Esophagus mucosa (tissue), 1 donor: ENCODE measurements at regions not wholly inside any gene's neighbourhood (a gene's known extent, or its start where the extent isn't known, plus 50 kb on each side); places are given as distances from the start of the nearest gene placed in this dataset.
"Not testable (repeated sequence)": the region's sequence is repeated elsewhere in the genome, so short reads cannot be mapped to it uniquely, and the experiment has no call there.

Experiments used
- ATAC-seq: fragments of 200-7000 bp; cut with Tn5 transposase; one replicate; pipeline ENCODE4 v1.9.1; 2020
- donor health status: DM: yes; HTN: yes; CAD: no.

DNA sequence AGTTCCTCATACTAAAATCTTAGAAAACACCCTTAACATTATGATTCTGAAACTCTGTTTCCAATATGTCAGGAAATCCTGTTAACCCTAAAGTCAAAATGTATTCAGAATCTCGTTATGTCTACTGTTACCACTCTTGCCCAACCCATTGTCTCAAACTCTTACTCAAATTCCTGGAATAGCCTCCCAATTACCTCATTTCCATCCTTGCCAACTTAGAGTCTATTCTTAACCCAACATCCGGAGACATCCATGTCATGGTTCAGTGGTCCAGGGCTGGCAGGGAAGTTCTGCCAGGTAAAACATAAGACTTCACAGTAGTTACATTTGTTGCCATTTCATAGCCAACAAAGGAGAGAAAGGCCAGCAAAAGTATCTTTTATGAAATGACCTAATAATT is 593.9 kb downstream of the PYDC2 start:
- no peak for ATAC-seq

DNA sequence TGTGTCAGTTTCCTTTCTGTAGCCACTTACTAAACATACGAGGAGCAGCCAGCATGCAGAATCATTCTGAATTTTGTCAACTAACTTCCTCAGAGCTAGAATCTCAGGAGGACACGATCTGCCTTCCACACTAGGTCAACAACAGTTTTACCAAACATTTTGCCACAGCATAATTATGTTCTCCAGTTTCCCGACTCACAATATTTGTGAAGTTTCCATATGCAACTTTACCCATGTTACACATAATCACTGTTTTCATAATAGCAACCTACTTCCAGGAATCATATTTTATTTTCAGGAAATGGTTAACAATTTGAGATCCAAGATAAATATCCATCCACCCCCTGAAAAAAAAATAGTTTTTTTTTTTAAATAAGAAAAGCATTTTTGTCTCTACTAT is 595.0 kb downstream of the PYDC2 start:
- ATAC-seq = no peak

GRCh38 chr3:192057261-192057660 is 596.3 kb downstream of the PYDC2 start:
- ATAC-seq = no peak

GRCh38 chr3:192060160-192060781 is 599.3 kb downstream of the PYDC2 start:
- ATAC-seq = no peak

DNA sequence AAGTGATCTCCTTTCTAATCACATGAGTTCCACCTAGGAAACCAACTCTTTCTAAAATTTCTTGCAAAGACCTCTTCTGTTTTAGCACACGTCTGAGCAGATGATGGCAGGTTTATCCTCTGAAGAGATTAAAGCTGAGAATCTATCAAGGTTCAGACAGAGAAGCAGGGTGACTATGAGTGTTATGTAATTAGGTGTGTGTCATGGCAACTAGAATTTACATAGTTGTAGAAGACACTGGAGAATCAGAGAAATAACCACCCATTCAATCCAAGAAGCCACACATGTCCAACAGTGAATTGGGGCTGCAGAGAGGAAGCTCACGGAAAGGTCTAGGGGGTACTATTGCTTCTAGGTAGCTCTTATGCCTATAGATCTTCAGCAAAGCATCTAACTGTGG is 600.5 kb downstream of the PYDC2 start:
- no peak for ATAC-seq

- ATAC-seq = no peak
Observed at GRCh38 chr3:192062186-192062585, 601.2 kb downstream of the PYDC2 start.

DNA sequence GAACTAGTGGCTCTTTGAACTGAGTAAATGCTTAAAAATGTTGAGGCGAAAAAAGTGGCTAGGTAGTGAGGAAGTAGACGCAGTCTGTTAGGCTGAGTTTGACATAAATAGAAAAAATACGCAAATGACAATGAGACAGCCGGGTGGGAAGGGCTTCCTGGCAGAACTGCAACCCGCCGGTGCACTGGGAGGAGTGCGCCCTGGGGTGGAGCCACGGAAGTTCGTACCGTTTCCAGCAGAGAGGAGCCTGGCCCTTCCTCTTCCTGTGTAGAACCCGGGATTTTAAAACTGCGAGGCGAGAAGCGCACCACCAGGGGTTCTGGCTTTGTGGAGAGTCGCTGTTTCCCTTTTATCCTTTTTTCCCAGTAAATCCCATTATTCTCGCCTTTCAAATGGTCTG is 602.6 kb downstream of the PYDC2 start:
- ATAC-seq = peak; percentile 85

DNA sequence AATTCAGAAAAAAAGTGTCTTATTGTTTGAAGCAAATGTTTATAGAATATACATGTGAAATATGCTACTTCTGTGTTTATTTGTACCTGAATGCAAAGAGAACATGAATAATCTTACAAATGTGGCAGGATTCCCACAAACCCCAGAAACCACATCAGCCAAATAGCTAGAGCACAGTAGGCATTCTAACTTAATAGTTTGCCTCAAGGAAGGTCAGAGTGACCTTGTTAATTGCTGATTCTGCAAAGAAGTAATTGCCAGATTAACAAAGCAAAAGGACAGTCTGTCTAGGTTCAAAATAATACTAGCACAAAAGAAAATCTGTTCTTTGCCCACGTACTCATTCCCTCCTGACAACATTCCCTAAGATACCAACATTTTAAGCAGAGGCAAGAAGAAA is 604.0 kb downstream of the PYDC2 start:
- ATAC-seq = no peak

GRCh38 chr3:192066253-192066652 is 605.3 kb downstream of the PYDC2 start:
- ATAC-seq = not testable (repeated sequence)

DNA sequence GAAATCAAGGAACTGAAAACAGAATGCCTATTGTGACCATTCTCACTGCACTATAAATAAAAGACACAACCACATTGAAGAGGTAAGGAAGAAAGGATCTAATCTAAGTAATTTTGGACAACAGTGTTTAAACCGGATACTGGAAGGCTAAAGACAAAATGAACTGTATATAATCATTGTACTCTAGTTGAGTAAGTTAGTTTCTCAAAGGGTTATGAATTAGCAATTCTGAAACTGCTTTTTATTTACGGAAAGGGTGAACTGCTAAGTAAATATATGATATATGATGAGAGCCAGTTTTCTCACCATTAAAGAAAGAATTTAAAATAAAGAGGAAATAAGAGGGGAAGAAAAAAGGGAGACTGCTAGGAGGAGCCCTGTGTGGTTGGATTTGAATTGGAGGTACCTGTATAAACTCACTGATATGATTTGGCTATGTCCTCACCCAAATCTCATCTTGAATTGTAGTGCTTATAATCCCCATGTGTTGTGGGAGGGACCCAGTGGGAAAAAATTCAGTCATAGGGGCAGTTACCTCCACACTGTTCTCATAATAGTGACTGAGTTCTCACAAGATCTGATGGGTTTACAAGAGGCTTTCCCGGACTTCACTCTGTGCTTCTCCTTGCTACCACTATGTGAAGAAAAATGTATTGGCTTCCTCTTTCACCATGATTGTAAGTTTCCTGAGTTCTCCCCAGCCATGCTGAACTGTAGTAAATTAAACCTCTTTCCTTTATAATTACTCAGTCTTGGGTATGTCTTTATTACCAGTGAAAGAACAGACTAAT is 607.7 kb downstream of the PYDC2 start:
- ATAC-seq = no peak

- no peak for ATAC-seq
Observed at GRCh38 chr3:192077795-192078497, 617.0 kb downstream of the PYDC2 start.

DNA sequence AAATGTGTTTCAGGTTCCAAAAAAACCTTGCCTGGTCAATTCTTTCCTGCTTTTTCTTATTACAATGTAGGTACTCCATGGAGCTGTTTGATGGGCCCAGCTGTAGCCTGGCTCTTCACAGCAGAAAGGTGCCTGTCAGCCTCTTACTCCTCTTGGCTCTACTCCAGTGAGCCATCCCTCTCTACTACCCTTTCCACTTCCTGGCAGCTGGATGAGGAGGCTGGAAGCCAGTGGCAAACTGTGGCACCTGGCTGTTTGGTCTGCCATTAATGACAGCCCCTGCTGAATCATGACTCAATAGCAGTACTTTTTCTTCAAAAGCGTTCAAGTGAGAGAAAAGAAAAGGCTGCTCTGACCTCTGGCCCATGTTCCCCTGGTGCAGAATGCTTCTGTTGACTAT is 618.1 kb downstream of the PYDC2 start:
- ATAC-seq = no peak

- ATAC-seq = no peak
Observed at GRCh38 chr3:192080336-192080735, 619.4 kb downstream of the PYDC2 start.

- ATAC-seq = peak; percentile 67
Observed at GRCh38 chr3:192082730-192083660, 622.0 kb downstream of the PYDC2 start.
